ENCODE measurements at regions not wholly inside any gene's neighbourhood (a gene's known extent, or its start where the extent isn't known, plus 50 kb on each side); places are given as distances from the start of the nearest gene placed in this dataset.

- Histone ChIP-seq H3K4me1 (ENCODE audit: insufficient read depth, low read length, poor library complexity, severe bottlenecking) (no peaks in the 10 kb centered on the region), H3K4me2 (ENCODE audit: low read depth, low read length, poor library complexity, severe bottlenecking) (no peak overlapping the region), H3K79me2 (ENCODE audit: insufficient read depth, low read length) (no peaks in the 10 kb centered on the region), H3K36me3 (ENCODE audit: insufficient read depth, low read length) (no peaks in the 10 kb centered on the region), H4K20me1 (ENCODE audit: insufficient read depth, low read length, poor library complexity, severe bottlenecking) (no peaks in the 10 kb centered on the region), H3K9ac (ENCODE audit: low read depth, low read length, poor library complexity, severe bottlenecking) (no peak overlapping the region), H2AFZ (ENCODE audit: low read length) (no peak overlapping the region), H3F3A (ENCODE audit: low read depth) (no peaks in the 10 kb centered on the region), H3K27me3 (ENCODE audit: insufficient read depth, low read length, poor library complexity, severe bottlenecking) (no peaks in the 10 kb centered on the region), H3K9me2 (replicated peaks; ENCODE audit: low read depth, low read length) (no peaks in the 10 kb centered on the region), H3K4me3 (ENCODE audit: low read length, poor library complexity, severe bottlenecking) (no peak overlapping the region), H3K9me3 (ENCODE audit: insufficient read depth, low read depth, low read length) (no peaks in the 10 kb centered on the region)
- TF ChIP-seq CTCF (conservative IDR thresholded peaks at IDR 0.05; ENCODE audit: low read length) (no peak), EZH2phosphoT487 (IDR thresholded peaks at IDR 0.05; ENCODE audit: borderline replicate concordance) (no peak)
These were observed 184.3 kb downstream of the QDPR start for GRCh38 chr4:17327591-17327990.

GRCh38 chr4:17326756-17327155 is 185.1 kb downstream of the QDPR start:
- TF ChIP-seq EZH2phosphoT487 (IDR thresholded peaks at IDR 0.05; ENCODE audit: borderline replicate concordance) (no peak), CTCF (conservative IDR thresholded peaks at IDR 0.05; ENCODE audit: low read length) (no peak)

DNA sequence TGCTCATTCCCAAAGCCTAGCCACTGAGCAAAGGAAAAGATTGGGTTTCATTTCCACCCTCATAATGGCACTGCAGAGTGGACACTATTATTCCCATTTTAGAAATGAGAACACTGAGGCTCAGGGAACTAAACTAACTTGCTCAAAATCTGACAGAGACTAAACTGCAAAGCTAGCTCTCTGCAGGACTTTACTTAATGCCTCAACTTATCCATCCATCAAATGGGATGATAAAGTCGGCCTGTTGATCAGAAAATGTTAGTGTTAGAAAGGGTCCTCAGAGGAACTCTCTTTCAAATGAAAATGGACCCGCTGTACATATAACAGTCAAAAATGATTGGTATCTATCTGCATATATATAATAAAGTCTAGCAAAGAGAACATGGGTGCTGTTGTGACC is 186.8 kb downstream of the QDPR start:
- H2AFZ ChIP-seq (ENCODE audit: low read length), result no peak overlapping the region
- no peaks in the 10 kb centered on the region for H3K79me2 ChIP-seq (ENCODE audit: insufficient read depth, low read length)
- TF ChIP-seq CTCF (conservative IDR thresholded peaks at IDR 0.05; ENCODE audit: low read length) (no peak), EZH2phosphoT487 (IDR thresholded peaks at IDR 0.05; ENCODE audit: borderline replicate concordance) (no peak)
- H3K9ac ChIP-seq (ENCODE audit: low read depth, low read length, poor library complexity, severe bottlenecking), result no peak overlapping the region
- no peaks in the 10 kb centered on the region for H3K9me2 ChIP-seq (replicated peaks; ENCODE audit: low read depth, low read length)
- H3F3A ChIP-seq (ENCODE audit: low read depth), result no peaks in the 10 kb centered on the region
- no peaks in the 10 kb centered on the region for H3K36me3 ChIP-seq (ENCODE audit: insufficient read depth, low read length)
- H4K20me1 ChIP-seq (ENCODE audit: insufficient read depth, low read length, poor library complexity, severe bottlenecking), result no peaks in the 10 kb centered on the region
- no peaks in the 10 kb centered on the region for H3K9me3 ChIP-seq (ENCODE audit: insufficient read depth, low read depth, low read length)
- H3K4me3 ChIP-seq (ENCODE audit: low read length, poor library complexity, severe bottlenecking), result no peak overlapping the region
- no peaks in the 10 kb centered on the region for H3K27me3 ChIP-seq (ENCODE audit: insufficient read depth, low read length, poor library complexity, severe bottlenecking)
- H3K4me1 ChIP-seq (ENCODE audit: insufficient read depth, low read length, poor library complexity, severe bottlenecking), result no peaks in the 10 kb centered on the region
- H3K4me2 ChIP-seq (ENCODE audit: low read depth, low read length, poor library complexity, severe bottlenecking), result no peak overlapping the region

More at GRCh38 chr4:17326756-17327155, 185.1 kb downstream of the QDPR start:
- no peak overlapping the region for H3K4me2 ChIP-seq (ENCODE audit: low read depth, low read length, poor library complexity, severe bottlenecking)
- no peaks in the 10 kb centered on the region for H3K4me1 ChIP-seq (ENCODE audit: insufficient read depth, low read length, poor library complexity, severe bottlenecking)
- no peak overlapping the region for H3K4me3 ChIP-seq (ENCODE audit: low read length, poor library complexity, severe bottlenecking)
- H3K9ac ChIP-seq (ENCODE audit: low read depth, low read length, poor library complexity, severe bottlenecking), result no peak overlapping the region
- no peaks in the 10 kb centered on the region for H3K27me3 ChIP-seq (ENCODE audit: insufficient read depth, low read length, poor library complexity, severe bottlenecking)
- no peaks in the 10 kb centered on the region for H3K36me3 ChIP-seq (ENCODE audit: insufficient read depth, low read length)
- H3K9me3 ChIP-seq (ENCODE audit: insufficient read depth, low read depth, low read length), result no peaks in the 10 kb centered on the region
- H3K9me2 ChIP-seq (replicated peaks; ENCODE audit: low read depth, low read length), result no peaks in the 10 kb centered on the region
- H2AFZ ChIP-seq (ENCODE audit: low read length), result no peak overlapping the region
- H4K20me1 ChIP-seq (ENCODE audit: insufficient read depth, low read length, poor library complexity, severe bottlenecking), result no peaks in the 10 kb centered on the region
- no peaks in the 10 kb centered on the region for H3F3A ChIP-seq (ENCODE audit: low read depth)
- H3K79me2 ChIP-seq (ENCODE audit: insufficient read depth, low read length), result no peaks in the 10 kb centered on the region

All from Loucy (cell line).